Tibial nerve (tissue), 4 donors: ENCODE measurements at regions not wholly inside any gene's neighbourhood (a gene's known extent, or its start where the extent isn't known, plus 50 kb on each side); places are given as distances from the start of the nearest gene placed in this dataset.

ENCODE experiments used
- CTCF ChIP-seq, 5 experiments: fragments of 200-600 bp in 3 of 5; fragments of 450-650 bp in 2 of 5; sonication (generic) in 3 of 5; IDR thresholded peaks; one replicate each; pipeline ENCODE4 v1.5.1; 2016 to 2019; ENCODE audit warnings: antibody characterized with exemption in 5 of 5, mild to moderate bottlenecking in 3 of 5, moderate library complexity in 2 of 5
- EP300 ChIP-seq, 2 donors: sonication (generic); formaldehyde crosslinking; IDR thresholded peaks; one replicate each; pipeline ENCODE4 v1.6.1; 2017; ENCODE audit warnings: antibody characterized with exemption in 2 of 2, mild to moderate bottlenecking in 1 of 2
- POLR2A ChIP-seq, 2 donors: fragments of 450-650 bp; IDR thresholded peaks; one replicate each; pipeline ENCODE4 v1.6.1; 2017; ENCODE audit warnings: antibody characterized with exemption in 2 of 2, mild to moderate bottlenecking in 2 of 2, moderate library complexity in 2 of 2

DNA sequence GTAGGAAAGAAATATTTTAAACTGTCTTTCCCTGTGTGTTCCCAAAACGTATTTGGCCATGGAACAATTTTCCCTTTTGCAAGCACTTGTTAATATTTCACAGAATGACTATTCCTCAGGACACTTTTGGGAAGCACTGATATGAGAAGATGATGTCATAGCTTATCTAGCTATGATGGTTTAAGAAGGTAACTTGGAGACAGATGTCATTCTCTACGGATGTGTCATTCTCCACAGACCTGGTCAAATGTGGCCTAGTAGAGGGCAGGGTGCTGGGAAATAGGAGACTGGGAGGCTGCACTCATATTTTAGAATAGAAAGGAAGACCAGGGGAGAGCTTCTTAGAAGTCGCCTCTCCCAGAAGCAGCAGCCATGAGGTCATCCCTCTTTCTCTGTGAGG, 220.7 kb upstream of the GLI3 start:
- no peak for TF ChIP-seq CTCF (IDR thresholded peaks at IDR 0.05)
- TF ChIP-seq EP300 (IDR thresholded peaks at IDR 0.05) = no peak
- TF ChIP-seq POLR2A (IDR thresholded peaks at IDR 0.05) = no peak
